H9 (cell line): ENCODE measurements at regions not wholly inside any gene's neighbourhood (a gene's known extent, or its start where the extent isn't known, plus 50 kb on each side); places are given as distances from the start of the nearest gene placed in this dataset.
A peak's percentile ranks its signal among the peaks of the same experiment; 100 is the strongest.

Experiments used
- DNase-seq: peaks from one replicate; pipeline ENCODE4 v3.0.0-alpha.2; 2017
- H2AFZ ChIP-seq: one replicate; pipeline ENCODE4 v1.6.1; 2013; ENCODE audit warnings: mild to moderate bottlenecking, low read length, control low read depth, moderate library complexity
- H2AK5ac ChIP-seq: 2 replicates; pipeline ENCODE4 v1.6.1; 2013; ENCODE audit warnings: low read length, control low read depth, mixed read lengths; ENCODE audit not compliant: insufficient read length
- H2BK120ac ChIP-seq: one replicate; pipeline ENCODE4 v1.6.1; 2013; ENCODE audit warnings: low read depth, mild to moderate bottlenecking, low read length, control low read depth, inconsistent platforms; ENCODE audit not compliant: poor library complexity, severe bottlenecking
- H2BK12ac ChIP-seq: 2 replicates; pipeline ENCODE4 v1.6.1; 2013; ENCODE audit warnings: low read length, control low read depth, mixed read lengths, low read depth; ENCODE audit not compliant: insufficient read length
- H2BK15ac ChIP-seq: 2 replicates; pipeline ENCODE4 v1.6.1; 2013; ENCODE audit warnings: low read depth, low read length, control low read depth
- H2BK20ac ChIP-seq: one replicate; pipeline ENCODE4 v1.6.1; 2013; ENCODE audit warnings: low read depth, mild to moderate bottlenecking, low read length, control low read depth, inconsistent platforms; ENCODE audit not compliant: poor library complexity, severe bottlenecking
- H2BK5ac ChIP-seq: 2 replicates; pipeline ENCODE4 v1.6.1; 2013; ENCODE audit warnings: low read length, control low read depth, mixed read lengths; ENCODE audit not compliant: insufficient read length
- H3K14ac ChIP-seq: 2 replicates; pipeline ENCODE4 v1.6.1; 2013; ENCODE audit warnings: low read length, control low read depth; ENCODE audit not compliant: insufficient read depth
- H3K18ac ChIP-seq: 2 replicates; pipeline ENCODE4 v1.6.1; 2013; ENCODE audit warnings: low read depth, mild to moderate bottlenecking, mixed read lengths, low read length, control low read depth; ENCODE audit not compliant: insufficient read length
- H3K23ac ChIP-seq: 2 replicates; pipeline ENCODE4 v1.6.1; 2013; ENCODE audit warnings: low read length, control low read depth, mixed read lengths, low read depth; ENCODE audit not compliant: insufficient read length
- H3K23me2 ChIP-seq: 2 replicates; pipeline ENCODE4 v1.6.1; 2013; ENCODE audit warnings: low read depth, mild to moderate bottlenecking, mixed read lengths, low read length, control low read depth; ENCODE audit not compliant: insufficient read length, poor library complexity, severe bottlenecking
- H3K27ac ChIP-seq: 2 replicates; pipeline ENCODE4 v1.5.1; 2013; ENCODE audit warnings: low read length, control low read depth, mixed read lengths, low read depth; ENCODE audit not compliant: insufficient read length
- H3K27me3 ChIP-seq: 2 replicates; pipeline ENCODE4 v1.6.1; 2013; ENCODE audit warnings: low read length, control low read depth, inconsistent platforms; ENCODE audit not compliant: insufficient read depth
- H3K4ac ChIP-seq: 2 replicates; pipeline ENCODE4 v1.6.1; 2013; ENCODE audit warnings: low read depth, mild to moderate bottlenecking, control low read depth, inconsistent platforms, low read length, moderate library complexity
- H3K4me1 ChIP-seq: 2 replicates; pipeline ENCODE4 v1.6.1; 2013; ENCODE audit warnings: low read length, control low read depth, inconsistent platforms; ENCODE audit not compliant: insufficient read depth
- H3K4me2 ChIP-seq: 2 replicates; pipeline ENCODE4 v1.6.1; 2013; ENCODE audit warnings: low read length, control low read depth, mixed read lengths; ENCODE audit not compliant: insufficient read length, insufficient read depth
- H3K56ac ChIP-seq: 2 replicates; pipeline ENCODE4 v1.6.1; 2013; ENCODE audit warnings: low read depth, mild to moderate bottlenecking, mixed read lengths, low read length, control low read depth; ENCODE audit not compliant: insufficient read length
- H3K79me1 ChIP-seq: 2 replicates; pipeline ENCODE4 v1.6.1; 2013; ENCODE audit warnings: low read depth, mild to moderate bottlenecking, moderate library complexity, low read length, control low read depth, inconsistent platforms; ENCODE audit not compliant: insufficient read depth, poor library complexity, severe bottlenecking
- H3K79me2 ChIP-seq: 2 replicates; pipeline ENCODE4 v1.6.1; 2013; ENCODE audit warnings: low read length, control low read depth, inconsistent platforms; ENCODE audit not compliant: insufficient read depth
- H3K9ac ChIP-seq: 2 replicates; pipeline ENCODE4 v1.6.1; 2013; ENCODE audit warnings: low read length, control low read depth, mixed read lengths; ENCODE audit not compliant: insufficient read length; ENCODE audit errors: extremely low read depth
- H3K9me3 ChIP-seq: one replicate; pipeline ENCODE4 v1.6.1; 2013; ENCODE audit warnings: low read depth, low read length, inconsistent platforms; ENCODE audit not compliant: control insufficient read depth
- H3T11ph ChIP-seq: one replicate; pipeline ENCODE4 v1.6.1; 2013; ENCODE audit warnings: mild to moderate bottlenecking, low read length, control low read depth, inconsistent platforms
- H4K20me1 ChIP-seq: one replicate; pipeline ENCODE4 v1.6.1; 2013; ENCODE audit not compliant: control insufficient read depth, insufficient read length, insufficient read depth
- H4K5ac ChIP-seq: 2 replicates; pipeline ENCODE4 v1.6.1; 2013; ENCODE audit warnings: low read depth, mild to moderate bottlenecking, mixed read lengths, low read length, control low read depth; ENCODE audit not compliant: insufficient read length
- H4K8ac ChIP-seq: replicated peaks from 2 replicates; pipeline ENCODE4 v1.6.1; 2013; ENCODE audit warnings: low read length, control low read depth, mixed read lengths, low read depth; ENCODE audit not compliant: insufficient read length
- H4K91ac ChIP-seq: 2 replicates; pipeline ENCODE4 v1.6.1; 2013; ENCODE audit warnings: low read depth, mild to moderate bottlenecking, moderate library complexity, mixed read lengths, low read length, control low read depth; ENCODE audit not compliant: insufficient read length
- H3K27ac Mint-ChIP-seq, 3 experiments: 2 replicates in 2 of 3; 3 replicates in 1 of 3; pipeline ENCODE4 v1.8.0; 2020 to 2021; ENCODE audit warnings: mixed read lengths in 3 of 3, mild to moderate bottlenecking in 1 of 3, moderate library complexity in 1 of 3
- H3K27me3 Mint-ChIP-seq: 2 replicates; pipeline ENCODE4 v1.8.0; 2021; ENCODE audit warnings: low read depth, mild to moderate bottlenecking, moderate library complexity, mixed read lengths
- H3K36me3 Mint-ChIP-seq, 3 experiments: 2 replicates in 2 of 3; 3 replicates in 1 of 3; pipeline ENCODE4 v1.8.0; 2020 to 2021; ENCODE audit warnings: low read depth in 3 of 3, mixed read lengths in 3 of 3; ENCODE audit not compliant: insufficient read depth in 1 of 3
- H3K4me1 Mint-ChIP-seq, 2 experiments: 2 replicates each; pipeline ENCODE4 v1.8.0; 2020; ENCODE audit warnings: mixed read lengths in 2 of 2
- H3K4me3 Mint-ChIP-seq, 2 experiments: 2 replicates in 1 of 2; 3 replicates in 1 of 2; pipeline ENCODE4 v1.8.0; 2020 to 2021; ENCODE audit warnings: mild to moderate bottlenecking in 2 of 2, mixed read lengths in 2 of 2, moderate library complexity in 1 of 2
- H3K9me3 Mint-ChIP-seq, 2 experiments: 2 replicates in 1 of 2; 3 replicates in 1 of 2; pipeline ENCODE4 v1.8.0; 2020; ENCODE audit warnings: mild to moderate bottlenecking in 2 of 2, mixed read lengths in 2 of 2, moderate library complexity in 1 of 2
- CTCF ChIP-seq: fragments of 200-600 bp; sonication (generic); conservative IDR thresholded peaks from 3 replicates; pipeline ENCODE4 v1.8.0; 2021; ENCODE audit warnings: antibody characterized with exemption, mild to moderate bottlenecking
- WGBS: extraction: QIAGEN DNeasy Blood & Tissue Kit; methylation state at CpG from one replicate; pipeline ENCODE4 v1.1.7; 2013; ENCODE audit warnings: missing lambda C conversion rate, low lambda C conversion rate, mixed read lengths; ENCODE audit not compliant: insufficient read length; ENCODE audit errors: extremely low coverage; 5-methylcytosine and 5-hydroxymethylcytosine counted together

- Histone ChIP-seq H3K27me3 (peaks cover 15% of the 10 kb centered on the region; the same call in 1 of the 2 replicates), H4K8ac (no peak overlapping the region), H3K4me2 (no peak overlapping the region), H2BK5ac (no peak overlapping the region), H3K23me2 (no peaks in the 10 kb centered on the region), H3K27ac (no peak overlapping the region), H3K23ac (no peak overlapping the region), H3K4ac (no peak overlapping the region), H2BK120ac (no peak overlapping the region), H2BK12ac (no peak overlapping the region), H3K14ac (no peak overlapping the region), H3K9ac (no peak overlapping the region), H4K20me1 (no peaks in the 10 kb centered on the region), H2BK15ac (no peak overlapping the region), H2BK20ac (no peak overlapping the region), H2AK5ac (no peak overlapping the region), H4K91ac (no peak overlapping the region), H3K79me2 (no peaks in the 10 kb centered on the region), H3K56ac (no peak overlapping the region), H2AFZ (no peak overlapping the region), H3K4me1 (no peaks in the 10 kb centered on the region; the same call in 1 of the 2 replicates), H3K79me1 (no peaks in the 10 kb centered on the region), H3T11ph (no peak overlapping the region), H3K9me3 (no peaks in the 10 kb centered on the region), H3K18ac (no peak overlapping the region), H4K5ac (no peak overlapping the region)
- no peak overlapping the region for H3K27ac Mint-ChIP-seq
- TF ChIP-seq CTCF = peak; percentile 51
- peaks cover 0 to 8% of the 10 kb centered on the region in 2 experiments; a peak in 1 of 5 replicates for H3K9me3 Mint-ChIP-seq
- no peak overlapping the region for H3K4me3 Mint-ChIP-seq
- peaks cover 17 to 25% of the 10 kb centered on the region in 2 experiments for H3K4me1 Mint-ChIP-seq
- no CpG with 5 or more reads among the region's 5 CpGs for WGBS
- H3K27me3 Mint-ChIP-seq = peaks cover 71% of the 10 kb centered on the region
- peak; percentile 64 for DNase-seq
- no peaks in the 10 kb centered on the region for H3K36me3 Mint-ChIP-seq
Observed at GRCh38 chr4:111806331-111806730, 338.9 kb upstream of the FAM241A start.
